ENCODE measurements at regions not wholly inside any gene's neighbourhood (a gene's known extent, or its start where the extent isn't known, plus 50 kb on each side); places are given as distances from the start of the nearest gene placed in this dataset.

GRCh38 chr2:187208199-187208785, 239.8 kb downstream of the CALCRL start:
- TF ChIP-seq FOXM1 (IDR thresholded peaks at IDR 0.05; ENCODE audit: borderline replicate concordance) (no peak), SUZ12 (IDR thresholded peaks at IDR 0.05) (no peak), ZNF384 (IDR thresholded peaks at IDR 0.05) (no peak), SP1 (IDR thresholded peaks at IDR 0.05) (no peak), HDGF (IDR thresholded peaks at IDR 0.05; ENCODE audit: borderline replicate concordance) (no peak), FOXA1 (IDR thresholded peaks at IDR 0.05) (no peak), FOXK2 (IDR thresholded peaks at IDR 0.05) (no peak), NFRKB (IDR thresholded peaks at IDR 0.05) (no peak), BHLHE40 (IDR thresholded peaks at IDR 0.05; ENCODE audit: borderline replicate concordance) (no peak), TARDBP (IDR thresholded peaks at IDR 0.05) (no peak), L3MBTL2 (conservative IDR thresholded peaks at IDR 0.05) (no peak), CTBP1 (IDR thresholded peaks at IDR 0.05; ENCODE audit: borderline replicate concordance) (no peak), ARNT (IDR thresholded peaks at IDR 0.05) (no peak), LEF1 (IDR thresholded peaks at IDR 0.05; ENCODE audit: borderline replicate concordance) (no peak)
